GM08714 (cell line): ENCODE measurements at regions not wholly inside any gene's neighbourhood (a gene's known extent, or its start where the extent isn't known, plus 50 kb on each side); places are given as distances from the start of the nearest gene placed in this dataset.
"Not testable (repeated sequence)": the region's sequence is repeated elsewhere in the genome, so short reads cannot be mapped to it uniquely, and the experiment has no call there.

Source experiments
- H3K4me3 ChIP-seq: fragments of 200-500 bp; sonication (Bioruptor generic); 2 replicates; pipeline ENCODE4 v1.5.1; 2014; ENCODE audit warnings: mild to moderate bottlenecking, low read length, inconsistent platforms
- ZNF274 ChIP-seq: IDR thresholded peaks from 2 replicates; pipeline ENCODE4 v1.6.1; 2012; ENCODE audit warnings: mild to moderate bottlenecking, low read depth, low read length

GRCh38 chr12:89882050-89882449 is 173.4 kb upstream of the ATP2B1 start:
- TF ChIP-seq ZNF274 = no peak
- no peak overlapping the region for H3K4me3 ChIP-seq

DNA sequence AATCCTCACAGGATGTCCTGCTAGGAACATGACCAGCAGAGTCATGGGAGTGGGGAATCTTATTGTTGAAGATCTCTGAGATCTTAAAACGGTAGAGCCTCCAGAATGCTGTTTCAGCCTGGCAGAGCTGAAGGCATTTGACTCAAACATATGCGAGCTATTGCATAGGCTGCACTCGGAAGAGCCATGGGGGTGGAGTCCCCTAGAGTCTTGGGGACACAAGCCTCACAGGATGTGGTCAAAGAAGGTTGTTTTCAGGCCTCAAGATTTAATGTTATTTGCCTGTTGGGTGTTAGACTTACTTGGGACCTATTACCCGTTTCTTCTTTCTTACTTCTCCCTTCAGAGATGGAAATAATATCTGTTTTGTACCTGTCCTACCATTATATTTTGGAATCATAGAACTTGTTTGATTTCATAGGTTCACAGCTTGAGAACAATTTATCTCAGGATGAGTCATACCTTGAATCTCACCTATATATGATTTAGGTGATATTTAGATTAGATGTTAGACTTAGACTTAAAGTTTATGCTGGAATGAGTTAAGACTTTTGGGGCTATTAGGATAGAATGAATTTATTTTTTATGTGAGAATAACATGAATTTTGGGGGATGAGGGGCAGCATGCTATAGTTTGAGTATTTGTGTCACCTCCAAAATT is 172.2 kb upstream of the ATP2B1 start:
- peak overlapping the region; percentile 28; the same call in 1 of the 2 replicates for H3K4me3 ChIP-seq
- no peak for TF ChIP-seq ZNF274

GRCh38 chr12:89879766-89880165 is 171.1 kb upstream of the ATP2B1 start:
- no peak overlapping the region for H3K4me3 ChIP-seq
- no peak for TF ChIP-seq ZNF274

DNA sequence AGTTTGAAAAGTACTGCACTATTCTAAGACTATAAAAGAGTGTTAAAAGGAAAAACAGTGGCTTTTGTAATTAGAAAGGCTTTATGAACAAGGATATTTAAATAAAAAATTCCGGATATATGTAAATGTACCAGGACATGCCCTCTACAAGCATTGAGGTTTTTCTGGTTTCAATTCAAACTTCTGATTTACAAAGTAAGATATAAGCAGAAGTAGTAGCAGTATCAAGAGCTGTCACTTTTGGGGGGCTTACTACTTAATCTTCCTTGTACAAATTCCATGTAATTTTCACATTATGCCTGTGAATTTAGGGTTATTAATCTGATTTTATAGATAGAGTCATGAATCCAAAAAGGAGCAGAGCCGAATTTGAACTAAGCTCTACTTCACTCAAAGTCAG is 170.3 kb upstream of the ATP2B1 start:
- TF ChIP-seq ZNF274 = no peak
- H3K4me3 ChIP-seq = no peak overlapping the region

GRCh38 chr12:89878327-89878726 is 169.7 kb upstream of the ATP2B1 start:
- H3K4me3 ChIP-seq = no peak overlapping the region
- TF ChIP-seq ZNF274 = no peak

DNA sequence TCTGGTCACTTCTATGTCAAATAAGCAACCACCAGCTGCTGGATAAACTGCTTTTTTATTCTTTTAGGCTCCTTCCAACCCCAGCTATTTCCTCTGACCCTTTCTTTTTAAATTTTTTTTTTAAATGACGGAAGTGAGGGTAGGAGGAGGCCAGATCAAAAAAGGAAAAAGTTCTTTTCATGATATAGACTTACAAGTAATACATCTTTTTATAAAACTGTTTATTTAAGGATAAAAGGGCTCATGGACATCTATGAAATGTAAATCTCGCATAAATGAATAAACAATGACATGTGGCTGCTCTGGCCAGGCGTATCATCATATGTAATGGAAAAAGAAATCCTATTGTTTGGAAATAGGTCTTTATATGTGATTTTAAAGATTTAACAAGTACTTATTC is 169.0 kb upstream of the ATP2B1 start:
- no peak overlapping the region for H3K4me3 ChIP-seq
- TF ChIP-seq ZNF274 = no peak

DNA sequence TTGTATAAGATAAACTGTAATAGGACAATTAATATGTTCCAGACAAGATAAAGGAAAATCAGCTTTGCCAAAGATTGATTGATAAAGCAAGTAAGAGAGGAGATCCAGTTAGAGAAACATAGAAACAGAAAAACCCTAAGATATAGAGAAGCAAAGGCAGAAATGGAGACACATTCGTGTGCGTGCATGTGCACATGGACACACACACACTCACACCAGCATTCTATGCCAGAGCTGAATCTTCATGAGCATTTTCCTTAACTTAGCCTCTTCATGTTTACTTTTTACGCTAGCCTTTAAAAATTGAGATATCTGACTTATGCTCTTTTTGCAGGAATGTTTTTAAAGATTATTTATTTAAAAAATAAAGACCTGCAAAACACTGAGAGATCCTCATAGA is 168.5 kb upstream of the ATP2B1 start:
- no peak overlapping the region for H3K4me3 ChIP-seq
- no peak for TF ChIP-seq ZNF274

DNA sequence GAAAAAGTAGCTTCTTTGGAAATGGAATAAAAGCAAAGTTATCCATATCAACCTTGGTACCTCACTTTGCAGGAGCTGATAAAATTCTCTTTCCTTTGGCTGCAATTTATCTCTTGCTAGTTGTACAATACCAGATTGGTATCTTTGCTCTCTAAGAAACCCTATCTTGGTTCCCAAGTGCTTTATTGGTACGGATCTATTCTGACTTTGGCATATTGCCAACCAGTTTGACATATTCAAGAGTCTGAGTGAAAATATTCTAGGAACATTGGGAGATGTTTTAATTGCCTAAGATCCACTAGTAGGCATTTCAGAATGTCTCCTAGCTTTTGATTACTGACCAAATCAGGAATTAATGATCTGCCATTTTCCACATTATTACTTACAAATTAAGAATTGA is 167.2 kb upstream of the ATP2B1 start:
- TF ChIP-seq ZNF274 = no peak
- H3K4me3 ChIP-seq = no peak overlapping the region

DNA sequence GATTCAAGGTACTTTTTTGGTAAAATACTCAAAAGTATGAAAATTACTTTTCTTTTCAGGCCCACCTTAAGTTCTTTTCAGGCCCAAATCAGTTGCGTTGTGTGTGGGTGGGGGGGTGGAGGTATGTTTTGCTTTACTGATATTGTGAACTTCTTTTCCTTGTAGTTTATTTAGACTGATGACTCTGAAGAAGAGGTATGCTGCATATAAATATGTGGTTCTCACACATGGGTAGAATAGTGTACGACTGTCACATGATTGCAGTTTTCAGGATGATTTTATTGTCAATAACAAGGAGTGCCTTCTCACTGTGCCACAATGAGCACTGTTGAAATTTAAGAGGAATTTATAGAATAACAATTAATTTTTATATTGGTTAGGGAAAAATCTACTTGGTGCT is 166.6 kb upstream of the ATP2B1 start:
- no peak for TF ChIP-seq ZNF274
- H3K4me3 ChIP-seq = no peak overlapping the region

DNA sequence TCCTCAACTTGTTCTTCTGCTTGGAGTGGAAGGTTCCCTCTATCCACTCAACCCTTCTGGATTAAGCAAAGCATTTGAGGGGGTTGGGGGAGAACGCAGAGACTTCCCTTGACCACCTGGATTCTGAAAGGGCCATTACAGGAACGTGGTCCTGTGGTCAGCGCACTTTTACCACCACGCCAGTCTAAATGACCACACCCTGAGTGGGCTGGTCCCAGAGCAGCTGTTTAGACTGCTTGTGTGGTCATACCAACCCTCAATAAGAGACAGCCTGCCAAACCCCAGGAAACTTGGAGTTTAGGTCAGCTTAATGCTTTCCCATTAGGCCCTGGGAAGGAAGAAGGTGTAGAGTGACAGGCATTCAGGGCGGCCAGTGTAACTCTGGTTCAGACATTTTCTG is 165.5 kb upstream of the ATP2B1 start:
- TF ChIP-seq ZNF274 = no peak
- H3K4me3 ChIP-seq = no peak overlapping the region

- no peak overlapping the region for H3K4me3 ChIP-seq
- no peak for TF ChIP-seq ZNF274
Measured at GRCh38 chr12:89873745-89874144, 165.1 kb upstream of the ATP2B1 start.

GRCh38 chr12:89872922-89873630 is 164.4 kb upstream of the ATP2B1 start:
- H3K4me3 ChIP-seq = no peak overlapping the region
- no peak for TF ChIP-seq ZNF274

GRCh38 chr12:89870413-89871184 is 162.0 kb upstream of the ATP2B1 start:
- TF ChIP-seq ZNF274 = no peak
- no peak overlapping the region for H3K4me3 ChIP-seq

DNA sequence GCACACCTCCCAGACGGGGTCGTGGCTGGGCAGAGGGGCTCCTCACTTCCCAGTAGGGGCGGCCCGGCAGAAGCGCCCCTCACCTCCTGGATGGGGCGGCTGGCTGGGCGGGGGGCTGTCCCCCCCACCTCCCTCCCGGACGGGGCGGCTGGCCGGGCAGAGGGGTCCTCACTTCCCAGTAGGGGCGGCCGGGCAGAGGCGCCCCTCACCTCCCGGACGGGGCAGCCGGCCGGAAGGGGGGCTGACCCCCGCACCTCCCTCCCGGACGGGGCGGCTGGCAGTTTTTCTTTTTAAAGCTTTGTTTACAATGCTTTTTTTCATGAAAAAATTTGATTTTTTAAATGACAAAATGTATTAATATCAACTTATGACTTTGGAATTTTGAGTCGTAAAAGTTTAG is 159.0 kb upstream of the ATP2B1 start:
- H3K4me3 ChIP-seq = not testable (repeated sequence)

DNA sequence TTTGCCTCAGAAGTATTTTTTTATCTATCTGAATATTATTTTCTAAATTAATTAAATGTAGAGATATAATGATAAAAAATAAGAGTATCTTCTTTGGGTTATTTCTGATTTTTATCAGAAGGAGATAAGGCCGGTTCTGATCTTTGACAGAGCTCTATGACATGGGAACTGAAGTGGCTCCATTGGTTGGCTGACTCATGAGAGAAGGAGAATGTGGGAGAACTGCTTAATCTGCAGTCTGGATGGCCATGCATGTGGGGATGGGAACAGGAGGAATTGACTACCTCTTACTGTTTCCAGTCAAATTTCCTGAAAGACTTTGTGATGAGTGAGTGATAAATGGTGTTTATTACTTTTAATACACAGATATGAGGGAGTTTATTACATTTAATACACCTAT is 155.8 kb upstream of the ATP2B1 start:
- H3K4me3 ChIP-seq = no peak overlapping the region
- no peak for TF ChIP-seq ZNF274
